HEK293 (cell line): ENCODE measurements at regions not wholly inside any gene's neighbourhood (a gene's known extent, or its start where the extent isn't known, plus 50 kb on each side); places are given as distances from the start of the nearest gene placed in this dataset.

ENCODE experiments used
- CTCF ChIA-PET: fragments of 350-600 bp; formaldehyde crosslinking; extraction: SDS; loops from one replicate; lab custom pipeline; 2021; ENCODE audit warnings: antibody characterized with exemption; lab: Yijun Ruan, JAX
- POLR2A ChIA-PET: fragments of 300-600 bp; formaldehyde crosslinking; extraction: SDS; loops from one replicate; lab custom pipeline; 2020; ENCODE audit warnings: antibody characterized with exemption, inconsistent platforms; lab: Yijun Ruan, JAX
- H3K27ac ChIP-seq: fragments of 200-500 bp; sonication (Bioruptor generic); 2 replicates; pipeline ENCODE4 v1.5.1; 2014; ENCODE audit warnings: low read depth, low read length, control low read depth, inconsistent platforms; ENCODE audit errors: extremely low read depth
- H3K36me3 ChIP-seq, 2 experiments: fragments of 200-500 bp in 1 of 2; sonication (Bioruptor generic) in 1 of 2; 1 replicate in 1 of 2; 2 replicates in 1 of 2; pipeline ENCODE4 v1.5.1; 2014 to 2017; ENCODE audit warnings: inconsistent platforms in 2 of 2, low read length in 2 of 2; ENCODE audit not compliant: control insufficient read depth in 2 of 2, insufficient read depth in 1 of 2
- H3K4me1 ChIP-seq: fragments of 200-500 bp; sonication (Bioruptor generic); 2 replicates; pipeline ENCODE4 v1.5.1; 2014; ENCODE audit warnings: mild to moderate bottlenecking, low read length, inconsistent platforms; ENCODE audit not compliant: control insufficient read depth, insufficient read depth
- H3K4me3 ChIP-seq: 2 replicates; pipeline ENCODE4 v1.5.1; 2011; ENCODE audit warnings: low read depth, mild to moderate bottlenecking, control low read depth, low read length, moderate library complexity
- H3K9me3 ChIP-seq: fragments of 200-500 bp; sonication (Bioruptor generic); 2 replicates; pipeline ENCODE4 v1.5.1; 2014; ENCODE audit warnings: low read depth, low read length, inconsistent platforms; ENCODE audit not compliant: control insufficient read depth, insufficient read depth
- KLF10 ChIP-seq: fragments of 450-650 bp; IDR thresholded peaks from 2 replicates; pipeline ENCODE4 v1.5.1; 2018; ENCODE audit warnings: missing biosample characterization, mild to moderate bottlenecking, missing genetic modification characterization
- ZFP69B ChIP-seq: fragments of 450-650 bp; formaldehyde crosslinking; IDR thresholded peaks from 2 replicates; pipeline ENCODE4 v1.5.1; 2016; ENCODE audit warnings: missing biosample characterization, missing genetic modification characterization
- ZNF112 ChIP-seq: fragments of 450-650 bp; formaldehyde crosslinking; IDR thresholded peaks from 2 replicates; pipeline ENCODE4 v1.5.0; 2017; ENCODE audit warnings: missing biosample characterization, missing genetic modification characterization
- ZNF19 ChIP-seq: fragments of 450-650 bp; formaldehyde crosslinking; IDR thresholded peaks from 2 replicates; pipeline ENCODE4; 2016; ENCODE audit warnings: missing biosample characterization, missing genetic modification characterization, low read depth
- ZNF2 ChIP-seq: fragments of 450-650 bp; formaldehyde crosslinking; IDR thresholded peaks from 2 replicates; pipeline ENCODE4 v1.5.1; 2016; ENCODE audit warnings: missing biosample characterization, missing genetic modification characterization
- ZNF214 ChIP-seq: fragments of 450-650 bp; formaldehyde crosslinking; IDR thresholded peaks from 2 replicates; pipeline ENCODE4 v1.5.1; 2017; ENCODE audit warnings: missing biosample characterization, mild to moderate bottlenecking, missing genetic modification characterization, borderline replicate concordance
- ZNF302 ChIP-seq: fragments of 450-650 bp; formaldehyde crosslinking; IDR thresholded peaks from 2 replicates; pipeline ENCODE4 v1.5.1; 2016; ENCODE audit warnings: missing biosample characterization, missing genetic modification characterization, low read depth
- ZNF335 ChIP-seq: fragments of 450-650 bp; formaldehyde crosslinking; conservative IDR thresholded peaks from 2 replicates; pipeline ENCODE4 v1.5.1; 2016; ENCODE audit warnings: missing biosample characterization, missing genetic modification characterization
- ZNF416 ChIP-seq: fragments of 450-650 bp; formaldehyde crosslinking; IDR thresholded peaks from 2 replicates; pipeline ENCODE4 v1.5.1; 2016; ENCODE audit warnings: missing biosample characterization, missing genetic modification characterization
- ZNF433 ChIP-seq: fragments of 450-650 bp; formaldehyde crosslinking; IDR thresholded peaks from 2 replicates; pipeline ENCODE4 v1.5.1; 2016; ENCODE audit warnings: missing biosample characterization, missing genetic modification characterization, low read depth
- ZNF530 ChIP-seq: fragments of 450-650 bp; formaldehyde crosslinking; IDR thresholded peaks from 2 replicates; pipeline ENCODE4 v1.5.1; 2016; ENCODE audit warnings: low read depth, missing biosample characterization, missing genetic modification characterization
- ZNF560 ChIP-seq: fragments of 450-650 bp; formaldehyde crosslinking; IDR thresholded peaks from 2 replicates; pipeline ENCODE4 v1.5.1; 2017; ENCODE audit warnings: missing biosample characterization, missing genetic modification characterization, borderline replicate concordance
- ZNF571 ChIP-seq: fragments of 450-650 bp; formaldehyde crosslinking; IDR thresholded peaks from 2 replicates; pipeline ENCODE4 v1.5.0; 2017; ENCODE audit warnings: missing biosample characterization, missing genetic modification characterization
- ZNF768 ChIP-seq: fragments of 450-650 bp; formaldehyde crosslinking; IDR thresholded peaks from 2 replicates; pipeline ENCODE4 v1.5.1; 2018; ENCODE audit warnings: missing biosample characterization, mild to moderate bottlenecking, missing genetic modification characterization
- TF ChIP-seq, protein P1 (sequence below): fragments of 450-650 bp; formaldehyde crosslinking; IDR thresholded peaks from 2 replicates; pipeline ENCODE4 v1.5.1; 2016; ENCODE audit warnings: missing biosample characterization, missing genetic modification characterization
- TF ChIP-seq, protein P2 (sequence below): fragments of 450-650 bp; formaldehyde crosslinking; IDR thresholded peaks from 2 replicates; pipeline ENCODE4 v1.5.1; 2016; ENCODE audit warnings: missing biosample characterization, missing genetic modification characterization
- TF ChIP-seq, protein P3 (sequence below): fragments of 450-650 bp; formaldehyde crosslinking; IDR thresholded peaks from 2 replicates; pipeline ENCODE4 v1.5.1; 2017; ENCODE audit warnings: missing biosample characterization, missing genetic modification characterization
- TF ChIP-seq, protein P4 (sequence below): fragments of 450-650 bp; formaldehyde crosslinking; IDR thresholded peaks from 2 replicates; pipeline ENCODE4 v1.5.1; 2016; ENCODE audit warnings: missing biosample characterization, missing genetic modification characterization

DNA sequence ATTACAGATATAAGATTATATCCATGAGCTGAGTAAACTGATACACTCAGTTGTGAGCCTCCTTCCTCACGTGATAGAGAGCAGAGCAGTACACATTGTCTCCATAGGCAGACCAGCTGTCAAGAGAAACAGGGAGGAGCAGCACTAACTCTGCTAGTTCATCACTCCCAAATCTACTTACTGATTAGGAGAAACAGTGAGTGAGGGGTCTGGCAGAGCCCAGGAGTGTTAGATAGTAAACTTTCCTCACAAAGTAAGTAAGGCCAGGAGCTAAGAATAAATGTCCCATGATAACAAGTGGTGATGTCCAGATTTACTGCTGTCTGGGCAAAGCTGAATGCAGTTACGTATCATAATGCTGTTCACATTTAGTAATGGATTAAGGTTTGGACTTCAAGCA is 168.6 kb upstream of the KCNK2 start:
- Histone ChIP-seq H3K9me3 (no peaks in the 10 kb centered on the region), H3K27ac (no peak overlapping the region)
- no peak for TF ChIP-seq ZNF530 (tag by site-specific recombination)
- TF ChIP-seq ZNF19 (tag by site-specific recombination), result no peak
- TF ChIP-seq ZNF768 (tag by site-specific recombination), result no peak
- TF ChIP-seq, protein P1, sequence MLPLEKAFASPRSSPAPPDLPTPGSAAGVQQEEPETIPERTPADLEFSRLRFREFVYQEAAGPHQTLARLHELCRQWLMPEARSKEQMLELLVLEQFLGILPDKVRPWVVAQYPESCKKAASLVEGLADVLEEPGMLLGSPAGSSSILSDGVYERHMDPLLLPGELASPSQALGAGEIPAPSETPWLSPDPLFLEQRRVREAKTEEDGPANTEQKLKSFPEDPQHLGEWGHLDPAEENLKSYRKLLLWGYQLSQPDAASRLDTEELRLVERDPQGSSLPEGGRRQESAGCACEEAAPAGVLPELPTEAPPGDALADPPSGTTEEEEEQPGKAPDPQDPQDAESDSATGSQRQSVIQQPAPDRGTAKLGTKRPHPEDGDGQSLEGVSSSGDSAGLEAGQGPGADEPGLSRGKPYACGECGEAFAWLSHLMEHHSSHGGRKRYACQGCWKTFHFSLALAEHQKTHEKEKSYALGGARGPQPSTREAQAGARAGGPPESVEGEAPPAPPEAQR (tag by site-specific recombination), result no peak
- TF ChIP-seq ZNF335 (tag by site-specific recombination), result no peak
- no peak for TF ChIP-seq ZNF214
- no peak for TF ChIP-seq ZFP69B (tag by site-specific recombination)
- TF ChIP-seq, protein P2, sequence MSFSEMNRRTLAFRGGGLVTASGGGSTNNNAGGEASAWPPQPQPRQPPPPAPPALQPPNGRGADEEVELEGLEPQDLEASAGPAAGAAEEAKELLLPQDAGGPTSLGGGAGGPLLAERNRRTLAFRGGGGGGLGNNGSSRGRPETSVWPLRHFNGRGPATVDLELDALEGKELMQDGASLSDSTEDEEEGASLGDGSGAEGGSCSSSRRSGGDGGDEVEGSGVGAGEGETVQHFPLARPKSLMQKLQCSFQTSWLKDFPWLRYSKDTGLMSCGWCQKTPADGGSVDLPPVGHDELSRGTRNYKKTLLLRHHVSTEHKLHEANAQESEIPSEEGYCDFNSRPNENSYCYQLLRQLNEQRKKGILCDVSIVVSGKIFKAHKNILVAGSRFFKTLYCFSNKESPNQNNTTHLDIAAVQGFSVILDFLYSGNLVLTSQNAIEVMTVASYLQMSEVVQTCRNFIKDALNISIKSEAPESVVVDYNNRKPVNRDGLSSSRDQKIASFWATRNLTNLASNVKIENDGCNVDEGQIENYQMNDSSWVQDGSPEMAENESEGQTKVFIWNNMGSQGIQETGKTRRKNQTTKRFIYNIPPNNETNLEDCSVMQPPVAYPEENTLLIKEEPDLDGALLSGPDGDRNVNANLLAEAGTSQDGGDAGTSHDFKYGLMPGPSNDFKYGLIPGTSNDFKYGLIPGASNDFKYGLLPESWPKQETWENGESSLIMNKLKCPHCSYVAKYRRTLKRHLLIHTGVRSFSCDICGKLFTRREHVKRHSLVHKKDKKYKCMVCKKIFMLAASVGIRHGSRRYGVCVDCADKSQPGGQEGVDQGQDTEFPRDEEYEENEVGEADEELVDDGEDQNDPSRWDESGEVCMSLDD (tag by site-specific recombination), result no peak
- TF ChIP-seq ZNF112 (tag by site-specific recombination), result no peak
- TF ChIP-seq, protein P3, sequence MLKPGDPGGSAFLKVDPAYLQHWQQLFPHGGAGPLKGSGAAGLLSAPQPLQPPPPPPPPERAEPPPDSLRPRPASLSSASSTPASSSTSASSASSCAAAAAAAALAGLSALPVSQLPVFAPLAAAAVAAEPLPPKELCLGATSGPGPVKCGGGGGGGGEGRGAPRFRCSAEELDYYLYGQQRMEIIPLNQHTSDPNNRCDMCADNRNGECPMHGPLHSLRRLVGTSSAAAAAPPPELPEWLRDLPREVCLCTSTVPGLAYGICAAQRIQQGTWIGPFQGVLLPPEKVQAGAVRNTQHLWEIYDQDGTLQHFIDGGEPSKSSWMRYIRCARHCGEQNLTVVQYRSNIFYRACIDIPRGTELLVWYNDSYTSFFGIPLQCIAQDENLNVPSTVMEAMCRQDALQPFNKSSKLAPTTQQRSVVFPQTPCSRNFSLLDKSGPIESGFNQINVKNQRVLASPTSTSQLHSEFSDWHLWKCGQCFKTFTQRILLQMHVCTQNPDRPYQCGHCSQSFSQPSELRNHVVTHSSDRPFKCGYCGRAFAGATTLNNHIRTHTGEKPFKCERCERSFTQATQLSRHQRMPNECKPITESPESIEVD (tag by site-specific recombination), result no peak
- TF ChIP-seq, all 188 proteins: peak for 0
- ChIA-PET POLR2A (interaction anchor here (0.6 kb wide), 1 partner anchor 31 kb away, joined by 6 read pairs; no protein-coding TSS in a partner anchor), CTCF (interaction anchor here (0.6 to 1.0 kb wide), 2 partner anchors 11 to 89 kb away, joined by 3 to 4 read pairs; no protein-coding TSS in a partner anchor)
- Histone ChIP-seq H3K4me1 (no peaks in the 10 kb centered on the region), H3K4me3 (no peak overlapping the region), H3K36me3 (no peaks in the 10 kb centered on the region)

DNA sequence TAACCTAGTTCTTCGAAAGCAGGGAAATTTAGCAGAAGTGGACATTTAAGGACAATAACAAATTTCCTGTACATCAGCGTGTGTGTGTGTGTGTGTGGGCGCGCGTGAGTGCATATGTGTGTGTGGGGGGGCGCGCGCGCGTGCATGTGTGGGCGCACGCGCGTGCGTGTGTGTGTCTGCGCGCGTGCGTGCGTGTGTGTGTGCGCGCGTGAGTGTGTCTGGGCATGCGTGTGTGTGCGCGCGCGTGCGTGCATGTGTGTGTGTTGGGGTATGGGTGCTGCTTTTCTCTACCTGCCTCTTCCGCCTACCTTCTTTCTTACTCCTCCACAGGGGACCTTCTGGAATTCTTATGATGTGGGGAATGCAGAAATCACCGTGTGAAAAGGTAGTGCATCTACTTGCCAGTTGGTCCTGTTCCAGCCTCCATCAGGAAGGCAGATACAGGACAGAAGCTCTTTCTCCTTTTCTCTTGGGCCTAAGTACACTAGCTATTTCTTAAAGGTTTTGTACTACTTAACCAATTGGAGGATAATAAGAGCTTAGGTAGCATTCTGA is 165.4 kb upstream of the KCNK2 start:
- Histone ChIP-seq H3K4me1 (no peaks in the 10 kb centered on the region), H3K27ac (no peak overlapping the region), H3K9me3 (no peaks in the 10 kb centered on the region), H3K36me3 (no peaks in the 10 kb centered on the region)
- CTCF ChIA-PET, result no interaction called here
- TF ChIP-seq ZNF302 (tag by site-specific recombination), result no peak
- TF ChIP-seq, protein P4, sequence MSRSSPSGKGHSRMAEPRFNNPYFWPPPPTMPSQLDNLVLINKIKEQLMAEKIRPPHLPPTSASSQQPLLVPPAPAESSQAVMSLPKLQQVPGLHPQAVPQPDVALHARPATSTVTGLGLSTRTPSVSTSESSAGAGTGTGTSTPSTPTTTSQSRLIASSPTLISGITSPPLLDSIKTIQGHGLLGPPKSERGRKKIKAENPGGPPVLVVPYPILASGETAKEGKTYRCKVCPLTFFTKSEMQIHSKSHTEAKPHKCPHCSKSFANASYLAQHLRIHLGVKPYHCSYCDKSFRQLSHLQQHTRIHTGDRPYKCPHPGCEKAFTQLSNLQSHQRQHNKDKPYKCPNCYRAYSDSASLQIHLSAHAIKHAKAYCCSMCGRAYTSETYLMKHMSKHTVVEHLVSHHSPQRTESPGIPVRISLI (tag by site-specific recombination), result no peak
- no peak for TF ChIP-seq ZNF433 (tag by site-specific recombination)
- no peak for TF ChIP-seq KLF10 (tag by site-specific recombination)
- TF ChIP-seq, all 188 proteins: peak for 0
- POLR2A ChIA-PET, result no interaction called here
- no peak overlapping the region for H3K4me3 ChIP-seq

DNA sequence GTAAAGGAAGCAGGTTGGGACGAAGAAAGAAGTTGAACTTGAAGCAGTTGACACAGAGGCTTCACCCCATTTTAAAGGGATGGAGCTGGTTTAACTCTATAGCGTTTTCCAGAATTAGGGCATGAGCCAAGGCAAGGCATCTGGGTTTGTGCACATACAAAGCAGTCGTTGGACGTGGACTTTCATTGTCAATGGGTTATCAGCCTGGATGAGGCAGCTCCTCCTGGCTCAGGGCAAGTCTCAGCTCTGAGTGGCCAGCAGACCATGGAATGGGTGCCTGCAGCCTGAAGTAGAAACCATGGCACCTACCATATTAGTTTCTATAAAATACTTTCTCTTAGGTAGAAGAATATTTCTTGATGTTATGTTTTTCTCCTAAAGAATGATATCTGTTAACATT is 163.8 kb upstream of the KCNK2 start:
- TF ChIP-seq ZNF571 (tag by site-specific recombination) (no peak), ZNF560 (tag by site-specific recombination) (no peak), ZNF2 (tag by site-specific recombination) (no peak), ZNF416 (tag by site-specific recombination) (no peak)
- Histone ChIP-seq H3K36me3 (no peaks in the 10 kb centered on the region), H3K9me3 (no peaks in the 10 kb centered on the region), H3K4me3 (no peak overlapping the region), H3K27ac (no peak overlapping the region), H3K4me1 (no peaks in the 10 kb centered on the region)
- POLR2A ChIA-PET, result no interaction called here
- CTCF ChIA-PET, result interaction anchor here (0.6 kb wide), 1 partner anchor 890 kb away, joined by 3 read pairs; no protein-coding TSS in a partner anchor
